ENCODE measurements at regions not wholly inside any gene's neighbourhood (a gene's known extent, or its start where the extent isn't known, plus 50 kb on each side); places are given as distances from the start of the nearest gene placed in this dataset.

DNA sequence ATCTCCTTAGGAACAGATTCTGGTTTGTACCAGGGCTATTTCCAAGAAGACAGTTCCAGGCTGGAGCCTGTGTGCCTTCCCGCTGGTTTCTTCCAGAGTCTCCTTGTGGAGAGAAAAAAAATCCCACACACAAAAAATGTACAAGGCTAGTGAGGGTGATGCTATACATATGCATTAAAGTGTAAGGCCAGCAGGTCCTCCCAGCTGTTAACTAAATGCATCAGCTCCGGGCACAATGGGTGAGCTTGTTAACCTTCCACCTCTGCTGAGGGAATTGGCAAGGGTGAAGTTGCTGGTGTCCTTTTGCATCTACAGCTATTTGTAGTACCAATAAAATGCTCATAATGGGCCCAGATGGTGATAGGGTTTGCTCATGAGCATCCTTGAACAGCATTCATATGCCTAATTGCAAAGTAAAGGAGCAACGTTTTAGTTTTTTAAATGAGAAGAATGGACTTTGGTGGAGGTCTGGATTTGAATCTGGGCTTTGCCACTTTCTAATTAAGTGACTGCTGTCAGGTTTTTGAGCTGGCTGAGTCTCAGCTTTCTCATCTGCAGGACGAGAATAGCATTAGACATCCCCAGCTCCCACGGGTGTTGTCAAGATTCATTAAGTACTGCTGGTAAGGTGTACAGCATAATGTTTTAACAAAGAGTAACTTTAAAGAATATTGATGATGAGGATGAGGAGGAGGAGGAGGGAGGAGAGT is 361.8 kb downstream of the QKI start:
- DNase-seq, result no peak
- TF ChIP-seq POLR2A (IDR thresholded peaks at IDR 0.05), result no peak
- TF ChIP-seq, protein P1, sequence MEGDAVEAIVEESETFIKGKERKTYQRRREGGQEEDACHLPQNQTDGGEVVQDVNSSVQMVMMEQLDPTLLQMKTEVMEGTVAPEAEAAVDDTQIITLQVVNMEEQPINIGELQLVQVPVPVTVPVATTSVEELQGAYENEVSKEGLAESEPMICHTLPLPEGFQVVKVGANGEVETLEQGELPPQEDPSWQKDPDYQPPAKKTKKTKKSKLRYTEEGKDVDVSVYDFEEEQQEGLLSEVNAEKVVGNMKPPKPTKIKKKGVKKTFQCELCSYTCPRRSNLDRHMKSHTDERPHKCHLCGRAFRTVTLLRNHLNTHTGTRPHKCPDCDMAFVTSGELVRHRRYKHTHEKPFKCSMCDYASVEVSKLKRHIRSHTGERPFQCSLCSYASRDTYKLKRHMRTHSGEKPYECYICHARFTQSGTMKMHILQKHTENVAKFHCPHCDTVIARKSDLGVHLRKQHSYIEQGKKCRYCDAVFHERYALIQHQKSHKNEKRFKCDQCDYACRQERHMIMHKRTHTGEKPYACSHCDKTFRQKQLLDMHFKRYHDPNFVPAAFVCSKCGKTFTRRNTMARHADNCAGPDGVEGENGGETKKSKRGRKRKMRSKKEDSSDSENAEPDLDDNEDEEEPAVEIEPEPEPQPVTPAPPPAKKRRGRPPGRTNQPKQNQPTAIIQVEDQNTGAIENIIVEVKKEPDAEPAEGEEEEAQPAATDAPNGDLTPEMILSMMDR (IDR thresholded peaks at IDR 0.05), result no peak
- Histone ChIP-seq H3K9me3 (no peaks in the 10 kb centered on the region), H3K4me1 (no peaks in the 10 kb centered on the region), H3K27me3 (no peaks in the 10 kb centered on the region), H3K36me3 (no peaks in the 10 kb centered on the region), H3K4me3 (no peak overlapping the region), H3K27ac (no peak overlapping the region)
- intact Hi-C loops (cut with DNase I), result no loop called here
- no peak for ATAC-seq
- WGBS (ENCODE audit: insufficient coverage, low coverage, low lambda C conversion rate, missing lambda C conversion rate), result 61% methylated on average over 4 of the region's 5 CpGs

DNA sequence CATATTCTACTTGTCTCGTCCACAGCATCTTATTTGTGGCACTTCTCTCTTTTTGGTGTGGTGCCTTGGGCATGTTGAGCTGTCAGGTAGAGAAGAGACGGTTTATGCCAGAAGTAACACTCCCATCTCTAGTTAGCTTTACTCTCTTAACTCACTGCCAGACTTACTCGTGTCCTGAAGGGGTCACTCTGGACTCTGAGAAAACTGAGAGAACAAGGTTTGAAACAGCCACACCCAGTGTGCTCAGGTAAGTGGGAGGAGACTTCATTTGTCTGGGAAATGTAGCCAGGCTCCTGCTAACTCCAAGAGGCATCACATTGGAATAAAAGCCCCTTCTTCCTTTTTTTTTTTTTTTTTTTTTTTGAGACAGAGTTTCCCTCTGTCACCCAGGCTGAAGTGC is 360.8 kb downstream of the QKI start:
- H3K27me3 ChIP-seq, result no peaks in the 10 kb centered on the region
- DNase-seq, result no peak

DNA sequence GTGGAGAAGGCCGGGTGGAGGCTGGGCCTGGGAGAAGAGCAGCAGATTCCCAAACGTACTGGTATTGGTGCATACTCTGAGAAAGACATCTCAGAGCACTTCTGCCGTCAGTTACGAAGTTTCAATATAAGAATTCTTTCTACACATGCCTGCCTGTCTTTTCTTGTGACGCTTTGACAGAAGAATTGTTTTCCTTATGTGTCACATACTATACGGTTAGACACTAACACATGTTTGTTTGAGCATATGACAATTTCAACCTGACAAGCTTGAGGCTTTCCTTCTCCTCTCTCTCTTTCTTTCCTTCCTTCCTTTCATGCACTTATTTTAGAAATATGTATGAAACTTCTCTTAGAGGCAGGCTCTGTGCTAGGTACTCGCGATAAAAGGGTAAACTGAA is 360.0 kb downstream of the QKI start:
- Histone ChIP-seq H3K36me3 (no peaks in the 10 kb centered on the region), H3K27me3 (no peaks in the 10 kb centered on the region), H3K4me3 (no peak overlapping the region), H3K9me3 (no peaks in the 10 kb centered on the region), H3K4me1 (no peaks in the 10 kb centered on the region), H3K27ac (no peak overlapping the region)
- DNase-seq (no peak), ATAC-seq (no peak)
- WGBS (ENCODE audit: insufficient coverage, low coverage, low lambda C conversion rate, missing lambda C conversion rate), result 72% methylated on average over 8 of the region's 8 CpGs
- no peak for TF ChIP-seq POLR2A (IDR thresholded peaks at IDR 0.05)
- TF ChIP-seq, protein P1 (IDR thresholded peaks at IDR 0.05), result no peak
- intact Hi-C loops (cut with DNase I), result no loop called here

More for the DNA sequence above, 360.8 kb downstream of the QKI start:
- 71% methylated on average over 3 of the region's 3 CpGs for WGBS (ENCODE audit: insufficient coverage, low coverage, low lambda C conversion rate, missing lambda C conversion rate)
- Histone ChIP-seq H3K36me3 (no peaks in the 10 kb centered on the region), H3K4me1 (no peaks in the 10 kb centered on the region), H3K27ac (no peak overlapping the region), H3K9me3 (no peaks in the 10 kb centered on the region), H3K4me3 (no peak overlapping the region)
- no peak for ATAC-seq
- intact Hi-C loops (cut with DNase I), result no loop called here
- no peak for TF ChIP-seq POLR2A (IDR thresholded peaks at IDR 0.05)
- TF ChIP-seq, protein P1 (IDR thresholded peaks at IDR 0.05), result no peak

DNA sequence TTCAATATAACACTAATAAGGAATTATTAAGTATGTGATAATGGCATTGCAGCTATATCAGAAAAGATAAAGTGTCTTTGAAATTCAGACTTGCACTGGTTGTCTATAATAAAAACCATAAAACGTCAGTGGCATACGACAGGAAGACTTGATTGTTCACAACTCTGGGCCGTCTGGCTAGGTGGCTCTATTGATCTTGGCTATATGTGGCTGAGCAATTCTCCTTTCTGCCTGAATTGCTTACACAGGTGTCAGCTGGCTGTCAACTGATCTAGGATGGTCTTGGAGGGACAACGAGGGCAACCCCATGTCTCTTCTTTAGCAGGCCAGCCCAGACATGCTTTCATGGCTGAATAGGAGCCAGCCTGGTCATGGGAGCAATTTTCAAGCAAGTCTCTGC is 359.1 kb downstream of the QKI start:
- no peaks in the 10 kb centered on the region for H3K4me1 ChIP-seq
- peaks cover 0 to 2% (median 0%) of the 10 kb centered on the region in 4 donors for H3K36me3 ChIP-seq
- no peaks in the 10 kb centered on the region for H3K9me3 ChIP-seq
- H3K27ac ChIP-seq, result no peak overlapping the region
- peak in 1 of 4 donors; percentile 51 for ATAC-seq
- intact Hi-C loops (cut with DNase I), result no loop called here
- no peak for DNase-seq
- 42% methylated on average over 4 of the region's 4 CpGs for WGBS (ENCODE audit: insufficient coverage, low coverage, low lambda C conversion rate, missing lambda C conversion rate)
- TF ChIP-seq, protein P1 (IDR thresholded peaks at IDR 0.05), result no peak
- no peak for TF ChIP-seq POLR2A (IDR thresholded peaks at IDR 0.05)
- no peaks in the 10 kb centered on the region for H3K27me3 ChIP-seq
- no peak overlapping the region for H3K4me3 ChIP-seq
